GM12801 (cell line): ENCODE measurements at regions not wholly inside any gene's neighbourhood (a gene's known extent, or its start where the extent isn't known, plus 50 kb on each side); places are given as distances from the start of the nearest gene placed in this dataset.

Experiments used
- CTCF ChIP-seq: IDR thresholded peaks from one replicate; pipeline ENCODE4 v1.5.1; 2011; ENCODE audit warnings: control low read depth; ENCODE audit not compliant: insufficient read length; ENCODE audit errors: extremely low read depth

DNA sequence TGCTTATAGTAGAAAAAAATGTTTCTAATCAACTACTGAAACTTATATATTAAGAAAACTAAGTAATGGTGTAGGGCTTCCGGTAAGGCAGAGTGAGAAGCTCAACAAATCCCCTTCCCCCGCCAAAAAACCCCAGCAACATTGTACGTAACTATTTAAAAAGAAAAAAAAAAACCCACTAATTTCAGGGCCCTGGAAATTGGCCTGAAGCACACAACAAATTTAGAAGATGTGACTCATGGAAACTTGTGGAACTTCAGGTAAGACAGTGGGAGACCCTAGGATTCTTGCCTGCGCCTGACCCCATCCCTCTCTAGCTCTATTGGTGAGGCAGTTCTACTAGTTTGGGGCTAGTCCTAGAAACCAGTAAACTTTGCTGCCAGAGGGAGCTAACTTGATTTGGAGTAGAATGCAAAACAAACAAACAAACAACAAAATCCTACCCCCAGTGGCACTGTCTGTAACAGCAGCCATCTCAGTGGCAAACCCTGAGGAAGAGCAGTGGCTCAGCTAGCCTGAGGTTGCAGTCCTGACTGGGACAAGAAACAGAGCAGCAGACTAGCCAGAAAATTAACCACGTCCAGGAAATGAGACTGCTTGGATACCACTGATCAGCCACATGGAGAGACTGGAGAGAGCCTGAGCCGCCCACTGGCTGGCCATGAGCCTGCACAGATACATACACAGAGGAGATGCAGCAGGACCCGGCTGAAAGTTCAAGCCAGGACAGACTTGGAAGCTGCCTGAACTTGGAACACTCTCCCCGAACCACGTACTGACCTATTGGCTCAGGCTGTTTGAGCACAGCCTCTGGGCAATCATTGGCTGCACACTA, 135.1 kb downstream of the TBXT start:
- TF ChIP-seq CTCF: no peak

DNA sequence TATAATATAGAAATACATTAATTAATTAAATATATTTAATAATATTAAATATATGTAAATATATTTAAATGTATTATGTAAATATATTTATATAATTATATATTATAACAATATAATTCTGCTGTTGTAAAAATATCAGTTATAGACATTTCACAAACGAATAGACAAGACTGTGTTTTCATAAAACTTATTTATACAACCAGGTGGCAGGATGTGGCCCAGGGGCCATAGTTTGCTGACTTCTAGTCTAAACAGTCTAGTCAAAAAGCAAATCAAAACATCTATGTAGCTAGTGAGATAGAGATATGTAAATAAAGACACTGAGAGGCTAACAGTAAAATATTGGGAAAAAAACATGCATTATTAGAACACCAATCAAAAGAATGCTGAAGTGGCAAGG, 136.4 kb downstream of the TBXT start:
- no peak for TF ChIP-seq CTCF

DNA sequence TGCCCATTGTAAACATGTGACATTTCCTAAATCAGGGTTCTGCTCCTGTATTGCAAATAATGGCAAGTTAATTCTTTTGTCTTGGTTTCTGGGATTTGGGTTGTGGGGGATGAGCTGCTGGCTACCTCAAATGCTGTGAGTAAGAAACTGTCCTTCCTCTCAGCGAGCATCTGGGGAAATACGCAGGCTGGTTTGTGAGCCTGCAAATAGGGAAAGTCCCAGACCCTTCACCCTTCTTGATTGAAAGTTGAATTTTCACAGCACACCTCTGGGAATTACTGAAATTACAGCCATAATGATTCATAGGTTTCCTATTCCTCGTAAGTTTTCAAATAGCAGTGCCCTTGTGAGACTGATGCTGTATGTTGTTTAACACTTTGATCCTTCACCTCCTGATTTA, 138.1 kb downstream of the TBXT start:
- no peak for TF ChIP-seq CTCF

- TF ChIP-seq CTCF: no peak
Measured at GRCh38 chr6:166027761-166028160, 139.9 kb downstream of the TBXT start.

DNA sequence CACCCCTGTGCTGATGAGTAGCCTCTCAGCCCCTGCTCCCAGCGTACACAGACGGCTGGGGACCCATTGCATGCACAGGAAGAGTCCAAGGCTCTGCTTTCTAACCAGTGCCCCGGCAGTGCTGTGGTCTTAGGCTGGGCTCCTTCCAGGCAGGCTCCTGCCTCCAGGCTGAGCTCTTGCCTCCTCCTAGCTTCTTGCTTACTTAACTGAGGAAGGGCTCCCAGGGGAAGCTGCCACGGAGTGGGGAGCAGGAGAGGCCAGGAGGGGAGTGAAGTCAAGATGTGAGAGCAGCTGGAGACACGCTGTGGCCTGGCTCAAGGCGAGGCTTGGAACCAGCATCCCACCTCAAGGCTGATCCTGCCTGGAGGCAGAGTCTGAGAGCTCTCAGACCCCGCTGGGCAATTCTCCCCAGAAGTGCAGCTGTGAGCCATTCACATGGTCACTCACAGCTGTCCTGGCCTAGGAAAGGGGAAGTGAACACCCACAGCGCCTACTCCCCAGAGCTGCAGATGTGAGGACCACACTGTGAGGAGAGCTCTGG, 141.0 kb downstream of the TBXT start:
- TF ChIP-seq CTCF: no peak

- TF ChIP-seq CTCF: no peak
Measured at GRCh38 chr6:166025149-166025898, 142.3 kb downstream of the TBXT start.

DNA sequence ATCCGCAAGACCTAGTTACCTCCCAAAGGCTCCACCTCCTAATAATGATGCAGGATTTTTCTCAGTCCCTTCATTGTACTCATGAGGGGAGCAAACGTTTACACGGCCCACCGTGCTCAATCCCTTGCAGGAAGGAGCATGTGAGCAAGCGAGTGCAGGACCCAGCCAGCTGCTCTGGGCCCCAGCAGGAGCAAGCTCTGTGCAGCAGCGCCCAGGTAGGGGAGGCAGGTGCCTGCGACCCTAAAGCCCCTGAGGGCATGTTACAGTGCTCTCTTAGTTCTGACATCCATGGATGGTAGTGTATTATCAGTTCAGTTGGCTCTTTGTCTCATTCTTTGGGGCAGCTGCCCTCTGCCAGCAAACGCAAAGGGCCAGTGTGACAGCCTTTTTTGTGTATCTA, 143.4 kb downstream of the TBXT start:
- TF ChIP-seq CTCF: no peak
